BLaER1 treated with 17β-estradiol and CSF1 and Interleukin-3, amounts not matched to agents 10 nM and 100 nM (cell line): ENCODE measurements at regions not wholly inside any gene's neighbourhood (a gene's known extent, or its start where the extent isn't known, plus 50 kb on each side); places are given as distances from the start of the nearest gene placed in this dataset.

Source experiments
- H3K27ac ChIP-seq, 11 experiments: shearing (Covaris generic); formaldehyde crosslinking; 2 replicates each; pipeline ENCODE4 v1.8.1; 2022
- H3K27me3 ChIP-seq, 11 experiments: shearing (Covaris generic); formaldehyde crosslinking; 2 replicates each; pipeline ENCODE4 v1.8.1; 2022
- H3K36me3 ChIP-seq, 11 experiments: shearing (Covaris generic); formaldehyde crosslinking; 2 replicates each; pipeline ENCODE4 v1.8.1; 2022
- H3K4me1 ChIP-seq, 10 experiments: shearing (Covaris generic); formaldehyde crosslinking; 2 replicates each; pipeline ENCODE4 v1.8.1; 2022
- H3K4me2 ChIP-seq, 11 experiments: shearing (Covaris generic); formaldehyde crosslinking; 2 replicates each; pipeline ENCODE4 v1.8.1; 2022
- H3K4me3 ChIP-seq, 10 experiments: shearing (Covaris generic); formaldehyde crosslinking; 2 replicates each; pipeline ENCODE4 v1.8.1; 2022
- H3K9ac ChIP-seq, 11 experiments: shearing (Covaris generic); formaldehyde crosslinking; 2 replicates each; pipeline ENCODE4 v1.8.1; 2022
- H3K9me3 ChIP-seq, 11 experiments: shearing (Covaris generic); formaldehyde crosslinking; replicated peaks in 1 of 11; 2 replicates each; pipeline ENCODE4 v1.8.1; 2022
- H4K20me1 ChIP-seq, 11 experiments: shearing (Covaris generic); formaldehyde crosslinking; 2 replicates each; pipeline ENCODE4 v1.8.1; 2022
- Cebpa-rat ChIP-seq, 11 experiments: shearing (Covaris generic); IDR thresholded peaks; 2 replicates each; pipeline ENCODE4 v1.8.1; 2022

- H3K27ac ChIP-seq: peak overlapping the region; percentile 86 to 94 (median 92)
Observed at GRCh38 chr15:38072348-38073177, 138.1 kb downstream of the TMCO5A start.

GRCh38 chr15:38073178-38073946 lies 138.9 kb downstream of the TMCO5A start:
- H3K9ac ChIP-seq: peak overlapping the region; percentile 81 to 93 (median 88)

More at GRCh38 chr15:38072348-38073177, 138.1 kb downstream of the TMCO5A start:
- Histone ChIP-seq H3K9me3 (no peaks in the 10 kb centered on the region; a peak in 1 of 22 replicates), H3K4me2 (peak overlapping the region; percentile 83 to 97 (median 91)), H3K27me3 (no peaks in the 10 kb centered on the region), H3K9ac (peak overlapping the region; percentile 81 to 93 (median 88)), H4K20me1 (no peaks in the 10 kb centered on the region), H3K4me3 (peak overlapping the region; percentile 48 to 68 (median 57)), H3K36me3 (no peaks in the 10 kb centered on the region), H3K4me1 (peaks cover 95 to 100% (median 99%) of the 10 kb centered on the region in 10 experiments)
- TF ChIP-seq Cebpa-rat (IDR thresholded peaks at IDR 0.05): no peak

GRCh38 chr15:38074029-38074428 lies 139.6 kb downstream of the TMCO5A start:
- H3K9ac ChIP-seq: peak overlapping the region in 9 of 11 experiments; percentile 81 to 93 (median 87); a peak in 15 of 22 replicates
- H4K20me1 ChIP-seq: no peaks in the 10 kb centered on the region
- peak overlapping the region; percentile 86 to 94 (median 92); a peak in 19 of 22 replicates for H3K27ac ChIP-seq
- TF ChIP-seq Cebpa-rat (IDR thresholded peaks at IDR 0.05): no peak
- H3K36me3 ChIP-seq: no peaks in the 10 kb centered on the region
- no peaks in the 10 kb centered on the region for H3K27me3 ChIP-seq
- H3K4me1 ChIP-seq: peaks cover 95 to 100% (median 100%) of the 10 kb centered on the region in 10 experiments
- H3K4me2 ChIP-seq: peak overlapping the region; percentile 83 to 97 (median 91); a peak in 20 of 22 replicates
- no peaks in the 10 kb centered on the region; a peak in 1 of 22 replicates for H3K9me3 ChIP-seq
- peak overlapping the region in 1 of 10 experiments; percentile 48; a peak in 1 of 20 replicates for H3K4me3 ChIP-seq

More at GRCh38 chr15:38073178-38073946, 138.9 kb downstream of the TMCO5A start:
- Histone ChIP-seq H3K9me3 (no peaks in the 10 kb centered on the region; a peak in 1 of 22 replicates), H4K20me1 (no peaks in the 10 kb centered on the region), H3K27me3 (no peaks in the 10 kb centered on the region), H3K4me1 (peaks cover 95 to 100% (median 100%) of the 10 kb centered on the region in 10 experiments), H3K4me2 (peak overlapping the region; percentile 83 to 97 (median 91)), H3K4me3 (peak overlapping the region; percentile 48 to 68 (median 57)), H3K27ac (peak overlapping the region; percentile 86 to 94 (median 92)), H3K36me3 (no peaks in the 10 kb centered on the region)
- no peak for TF ChIP-seq Cebpa-rat (IDR thresholded peaks at IDR 0.05)

- Histone ChIP-seq H4K20me1 (no peaks in the 10 kb centered on the region), H3K9me3 (no peaks in the 10 kb centered on the region; a peak in 1 of 22 replicates), H3K9ac (peak overlapping the region in 3 of 11 experiments; percentile 2 to 69 (median 39); a peak in 4 of 22 replicates), H3K36me3 (no peaks in the 10 kb centered on the region), H3K27me3 (no peaks in the 10 kb centered on the region), H3K4me2 (peak overlapping the region; percentile 67 to 97 (median 86)), H3K4me1 (peaks cover 95 to 100% (median 100%) of the 10 kb centered on the region in 10 experiments), H3K4me3 (no peak overlapping the region), H3K27ac (peak overlapping the region in 10 of 11 experiments; percentile 49 to 94 (median 82); a peak in 19 of 22 replicates)
- no peak for TF ChIP-seq Cebpa-rat (IDR thresholded peaks at IDR 0.05)
Observed at GRCh38 chr15:38075466-38075865, 141.0 kb downstream of the TMCO5A start.

GRCh38 chr15:38076786-38077185 lies 142.3 kb downstream of the TMCO5A start:
- Histone ChIP-seq H3K4me3 (0 out of 20 replicates have a peak overlapping the region, but pooled peaks of 1 of the 10 experiments have one; percentile 12), H3K36me3 (no peaks in the 10 kb centered on the region), H3K27me3 (no peaks in the 10 kb centered on the region), H3K4me1 (peaks cover 87 to 100% (median 98%) of the 10 kb centered on the region in 10 experiments), H3K27ac (peak overlapping the region; percentile 45 to 94 (median 81); a peak in 20 of 22 replicates), H3K9ac (peak overlapping the region in 9 of 11 experiments; percentile 47 to 72 (median 55); a peak in 15 of 22 replicates), H4K20me1 (no peaks in the 10 kb centered on the region), H3K9me3 (no peaks in the 10 kb centered on the region; a peak in 1 of 22 replicates), H3K4me2 (peak overlapping the region; percentile 67 to 97 (median 86))
- peak in 2 of 11 experiments; percentile 14 to 50; a peak in 2 of 22 replicates for TF ChIP-seq Cebpa-rat (IDR thresholded peaks at IDR 0.05)

GRCh38 chr15:38079236-38079635 lies 144.8 kb downstream of the TMCO5A start:
- Histone ChIP-seq H3K4me3 (no peak overlapping the region), H3K9me3 (no peaks in the 10 kb centered on the region; a peak in 1 of 22 replicates), H3K4me2 (peak overlapping the region; percentile 69 to 95 (median 82); a peak in 21 of 22 replicates), H3K27me3 (no peaks in the 10 kb centered on the region), H4K20me1 (no peaks in the 10 kb centered on the region), H3K27ac (peak overlapping the region; percentile 49 to 94 (median 77); a peak in 21 of 22 replicates), H3K36me3 (no peaks in the 10 kb centered on the region), H3K9ac (peak overlapping the region in 6 of 11 experiments; percentile 4 to 65 (median 44); a peak in 8 of 22 replicates), H3K4me1 (peaks cover 73 to 100% (median 94%) of the 10 kb centered on the region in 10 experiments)
- TF ChIP-seq Cebpa-rat (IDR thresholded peaks at IDR 0.05): no peak

GRCh38 chr15:38080651-38081275 lies 146.3 kb downstream of the TMCO5A start:
- Histone ChIP-seq H3K36me3 (no peaks in the 10 kb centered on the region), H3K4me2 (peak overlapping the region; percentile 69 to 95 (median 82)), H3K9me3 (no peaks in the 10 kb centered on the region), H3K9ac (peak overlapping the region in 9 of 11 experiments; percentile 4 to 65 (median 53); a peak in 15 of 22 replicates), H3K4me1 (peaks cover 73 to 100% (median 94%) of the 10 kb centered on the region in 10 experiments), H3K27ac (peak overlapping the region; percentile 49 to 94 (median 77); a peak in 21 of 22 replicates), H3K27me3 (no peaks in the 10 kb centered on the region), H4K20me1 (no peaks in the 10 kb centered on the region), H3K4me3 (no peak overlapping the region)
- TF ChIP-seq Cebpa-rat (IDR thresholded peaks at IDR 0.05): peak in 1 of 11 experiments; percentile 44; a peak in 1 of 22 replicates

GRCh38 chr15:38084289-38084688 lies 149.8 kb downstream of the TMCO5A start:
- Histone ChIP-seq H3K27me3 (no peaks in the 10 kb centered on the region), H3K9me3 (no peaks in the 10 kb centered on the region), H3K27ac (peak overlapping the region; percentile 82 to 95 (median 88); a peak in 21 of 22 replicates), H3K4me3 (peak overlapping the region in 4 of 10 experiments; percentile 8 to 45 (median 18); a peak in 3 of 20 replicates), H3K9ac (peak overlapping the region; percentile 7 to 80 (median 71); a peak in 17 of 22 replicates), H3K36me3 (no peaks in the 10 kb centered on the region), H3K4me1 (peaks cover 53 to 100% (median 80%) of the 10 kb centered on the region in 10 experiments), H3K4me2 (peak overlapping the region; percentile 64 to 95 (median 78)), H4K20me1 (no peaks in the 10 kb centered on the region)
- TF ChIP-seq Cebpa-rat (IDR thresholded peaks at IDR 0.05): no peak
